GM13977 (cell line): ENCODE measurements at regions not wholly inside any gene's neighbourhood (a gene's known extent, or its start where the extent isn't known, plus 50 kb on each side); places are given as distances from the start of the nearest gene placed in this dataset.

Experiments
- DNase-seq: peaks from one replicate; pipeline ENCODE4 v3.0.0; 2012; ENCODE audit warnings: low spot score
- CTCF ChIP-seq: IDR thresholded peaks from 2 replicates; pipeline ENCODE4 v1.5.1; 2012; ENCODE audit warnings: mild to moderate bottlenecking, control low read depth; ENCODE audit not compliant: insufficient read depth; ENCODE audit errors: extremely low read depth, missing control alignments
- in situ Hi-C: fragments of 300-500 bp; cut with MboI; formaldehyde crosslinking; loops from one replicate; pipeline ENCODE4 v1.12.0; 2022; ENCODE audit warnings: low sequenced_read_pairs, low pct_unique_long_range_greater_than_20kb, mixed read lengths, inconsistent platforms; ENCODE audit not compliant: unreplicated experiment

GRCh38 chr7:67950321-67951083 is 953.9 kb downstream of the TYW1 start:
- in situ Hi-C loops = no loop called here
- no peak for TF ChIP-seq CTCF

GRCh38 chr7:67955061-67955460 is 958.4 kb downstream of the TYW1 start:
- TF ChIP-seq CTCF = no peak
- in situ Hi-C loops = no loop called here
- DNase-seq = no peak

More at GRCh38 chr7:67950321-67951083, 953.9 kb downstream of the TYW1 start:
- DNase-seq = no peak

GRCh38 chr7:67962863-67963262 is 966.2 kb downstream of the TYW1 start:
- no peak for TF ChIP-seq CTCF
- in situ Hi-C loops = no loop called here
- no peak for DNase-seq

GRCh38 chr7:67976490-67976889 is 979.9 kb downstream of the TYW1 start:
- no peak for DNase-seq
- no peak for TF ChIP-seq CTCF
- in situ Hi-C loops = no loop called here

- in situ Hi-C loops = no loop called here
- TF ChIP-seq CTCF = no peak
- DNase-seq = no peak
These were observed 986.9 kb downstream of the TYW1 start for GRCh38 chr7:67983486-67983885.

GRCh38 chr7:67984326-67984725 is 987.7 kb downstream of the TYW1 start:
- in situ Hi-C loops = no loop called here
- no peak for TF ChIP-seq CTCF
- no peak for DNase-seq
